OCI-LY1 (cell line): ENCODE measurements at regions not wholly inside any gene's neighbourhood (a gene's known extent, or its start where the extent isn't known, plus 50 kb on each side); places are given as distances from the start of the nearest gene placed in this dataset.

ENCODE experiments used
- H2AFZ ChIP-seq: fragments of 200-600 bp; sonication (generic), shearing (Covaris generic); 2 replicates; pipeline ENCODE4 v1.6.0; 2014; ENCODE audit warnings: antibody characterized with exemption, mild to moderate bottlenecking, low read length
- H3F3A ChIP-seq: fragments of 200-600 bp; sonication (generic), shearing (Covaris generic); 2 replicates; pipeline ENCODE4 v1.6.0; 2014; ENCODE audit warnings: mild to moderate bottlenecking, antibody characterized with exemption, low read length, moderate library complexity; ENCODE audit not compliant: insufficient read depth
- H3K27ac ChIP-seq: fragments of 200-600 bp; sonication (generic); 2 replicates; pipeline ENCODE4 v1.5.1; 2014; ENCODE audit warnings: low read length, mixed run types, mild to moderate bottlenecking, low read depth; ENCODE audit not compliant: poor library complexity, severe bottlenecking
- H3K27me3 ChIP-seq: fragments of 200-600 bp; sonication (generic); 2 replicates; pipeline ENCODE4 v1.6.0; 2014; ENCODE audit warnings: antibody characterized with exemption, mild to moderate bottlenecking, low read length, moderate library complexity; ENCODE audit not compliant: insufficient read depth
- H3K36me3 ChIP-seq: fragments of 200-600 bp; sonication (generic); 2 replicates; pipeline ENCODE4 v1.6.1; 2014; ENCODE audit warnings: mild to moderate bottlenecking, antibody characterized with exemption, low read length, moderate library complexity, mixed read lengths; ENCODE audit not compliant: insufficient read depth
- H3K4me1 ChIP-seq: fragments of 200-600 bp; sonication (generic); 2 replicates; pipeline ENCODE4 v1.5.1; 2014; ENCODE audit warnings: mild to moderate bottlenecking, low read length, moderate library complexity; ENCODE audit not compliant: insufficient read depth, severe bottlenecking
- H3K4me2 ChIP-seq: fragments of 200-600 bp; sonication (generic), shearing (Covaris generic); 2 replicates; pipeline ENCODE4 v1.6.1; 2014; ENCODE audit warnings: low read length
- H3K4me3 ChIP-seq: fragments of 200-600 bp; sonication (generic); 2 replicates; pipeline ENCODE4 v1.5.1; 2014; ENCODE audit warnings: low read length, low read depth, mild to moderate bottlenecking, mixed read lengths; ENCODE audit not compliant: poor library complexity, severe bottlenecking
- H3K79me2 ChIP-seq: fragments of 200-600 bp; shearing (Covaris generic); 2 replicates; pipeline ENCODE4 v1.6.1; 2016; ENCODE audit warnings: mixed run types, low read length, mixed read lengths; ENCODE audit not compliant: insufficient read depth
- H3K9ac ChIP-seq: fragments of 200-600 bp; sonication (generic), shearing (Covaris generic); 2 replicates; pipeline ENCODE4 v1.6.1; 2014; ENCODE audit warnings: mild to moderate bottlenecking, low read length, mixed read lengths
- H3K9me2 ChIP-seq: fragments of 200-600 bp; sonication (generic), shearing (Covaris generic); 2 replicates; pipeline ENCODE4 v1.6.1; 2014; ENCODE audit warnings: low read depth, mild to moderate bottlenecking, low read length, mixed read lengths
- H3K9me3 ChIP-seq: fragments of 200-600 bp; shearing (Covaris generic); 2 replicates; pipeline ENCODE4 v1.6.1; 2014; ENCODE audit warnings: low read length, mixed read lengths
- H4K20me1 ChIP-seq: fragments of 200-600 bp; sonication (generic), shearing (Covaris generic); 2 replicates; pipeline ENCODE4 v1.6.0; 2016; ENCODE audit warnings: mild to moderate bottlenecking, low read length; ENCODE audit not compliant: insufficient read depth
- CTCF ChIP-seq: fragments of 200-600 bp; sonication (generic), shearing (Covaris generic); IDR thresholded peaks from 2 replicates; pipeline ENCODE4 v1.5.1; 2017; ENCODE audit warnings: mild to moderate bottlenecking, antibody characterized with exemption, low read length, moderate library complexity, mixed read lengths
- EZH2 ChIP-seq: fragments of 200-600 bp; sonication (generic), shearing (Covaris generic); IDR thresholded peaks from 2 replicates; pipeline ENCODE4 v1.8.0; 2017; ENCODE audit warnings: borderline replicate concordance, mixed run types, mild to moderate bottlenecking, antibody characterized with exemption, low read length, moderate library complexity, mixed read lengths

- H3F3A ChIP-seq, result no peaks in the 10 kb centered on the region
- H3K9me3 ChIP-seq, result no peaks in the 10 kb centered on the region
- no peaks in the 10 kb centered on the region for H4K20me1 ChIP-seq
- TF ChIP-seq CTCF (no peak), EZH2 (no peak)
- H3K9ac ChIP-seq, result no peak overlapping the region
- H3K27me3 ChIP-seq, result peaks cover 6% of the 10 kb centered on the region
- no peaks in the 10 kb centered on the region for H3K79me2 ChIP-seq
- no peak overlapping the region for H2AFZ ChIP-seq
- no peaks in the 10 kb centered on the region for H3K36me3 ChIP-seq
- H3K27ac ChIP-seq, result no peak overlapping the region
- H3K9me2 ChIP-seq, result no peaks in the 10 kb centered on the region
- no peaks in the 10 kb centered on the region for H3K4me1 ChIP-seq
- H3K4me2 ChIP-seq, result no peak overlapping the region
- no peak overlapping the region for H3K4me3 ChIP-seq
These were observed 136.5 kb upstream of the PTCH1 start for GRCh38 chr9:95653246-95653645.

GRCh38 chr9:95650720-95651119 is 133.9 kb upstream of the PTCH1 start:
- no peaks in the 10 kb centered on the region for H3K79me2 ChIP-seq
- no peak overlapping the region for H3K27ac ChIP-seq
- no peak overlapping the region for H3K4me3 ChIP-seq
- peaks cover 6% of the 10 kb centered on the region for H3K27me3 ChIP-seq
- no peaks in the 10 kb centered on the region for H3K4me1 ChIP-seq
- H3K4me2 ChIP-seq, result no peak overlapping the region
- no peaks in the 10 kb centered on the region for H3K9me3 ChIP-seq
- H2AFZ ChIP-seq, result no peak overlapping the region
- TF ChIP-seq EZH2 (no peak), CTCF (no peak)
- H4K20me1 ChIP-seq, result no peaks in the 10 kb centered on the region
- no peak overlapping the region for H3K9ac ChIP-seq
- H3F3A ChIP-seq, result no peaks in the 10 kb centered on the region
- no peaks in the 10 kb centered on the region for H3K9me2 ChIP-seq
- H3K36me3 ChIP-seq, result no peaks in the 10 kb centered on the region

DNA sequence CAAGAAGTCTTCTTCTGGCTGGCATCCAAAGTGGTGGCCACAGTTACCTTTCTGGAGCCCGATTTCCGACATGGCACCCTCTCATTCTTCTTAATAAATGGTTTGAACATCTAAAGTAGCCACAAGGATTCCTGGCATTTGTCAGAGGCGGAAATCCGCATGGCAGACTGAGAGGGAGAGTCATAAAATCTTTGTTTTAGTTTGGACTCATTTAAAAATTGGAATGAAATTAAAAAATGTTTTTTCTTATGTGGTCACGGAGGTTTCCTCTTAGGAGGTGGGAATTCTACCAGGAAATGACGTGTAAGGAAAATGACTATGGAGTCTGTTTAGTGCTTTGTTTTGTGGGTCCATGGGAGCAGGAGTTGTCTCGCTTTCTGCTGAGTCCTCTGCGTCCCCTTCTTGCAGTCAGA is 133.0 kb upstream of the PTCH1 start:
- H3K4me2 ChIP-seq, result no peak overlapping the region

More for the DNA sequence above, 133.0 kb upstream of the PTCH1 start:
- Histone ChIP-seq H2AFZ (no peak overlapping the region), H3K79me2 (no peaks in the 10 kb centered on the region), H3K4me1 (no peaks in the 10 kb centered on the region), H3K9ac (no peak overlapping the region), H3K9me3 (no peaks in the 10 kb centered on the region), H3F3A (no peaks in the 10 kb centered on the region), H4K20me1 (no peaks in the 10 kb centered on the region), H3K27me3 (peaks cover 6% of the 10 kb centered on the region), H3K27ac (no peak overlapping the region), H3K9me2 (no peaks in the 10 kb centered on the region), H3K4me3 (no peak overlapping the region), H3K36me3 (no peaks in the 10 kb centered on the region)
- TF ChIP-seq CTCF (no peak), EZH2 (no peak)
